Kidney epithelial cell (primary cell): ENCODE measurements at regions not wholly inside any gene's neighbourhood (a gene's known extent, or its start where the extent isn't known, plus 50 kb on each side); places are given as distances from the start of the nearest gene placed in this dataset.

Source experiments
- DNase-seq: peaks from one replicate; pipeline ENCODE4 v3.0.0-alpha.2; 2010; ENCODE audit warnings: low read depth
- H3K27me3 ChIP-seq: 2 replicates; pipeline ENCODE4 v1.6.0; 2011; ENCODE audit warnings: low read length; ENCODE audit not compliant: control insufficient read depth, insufficient read depth
- H3K36me3 ChIP-seq: 2 replicates; pipeline ENCODE4 v1.5.1; 2011; ENCODE audit warnings: low read length; ENCODE audit not compliant: control insufficient read depth, insufficient read depth
- H3K4me3 ChIP-seq: 2 replicates; pipeline ENCODE4 v1.5.1; 2011; ENCODE audit warnings: low read depth, mild to moderate bottlenecking, control low read depth, low read length
- TF ChIP-seq, protein P1 (sequence below): IDR thresholded peaks from 2 replicates; pipeline ENCODE4 v1.5.1; 2011; ENCODE audit warnings: mild to moderate bottlenecking, moderate library complexity, low read length, control low read depth, inconsistent platforms; ENCODE audit not compliant: insufficient read depth, poor library complexity, severe bottlenecking

DNA sequence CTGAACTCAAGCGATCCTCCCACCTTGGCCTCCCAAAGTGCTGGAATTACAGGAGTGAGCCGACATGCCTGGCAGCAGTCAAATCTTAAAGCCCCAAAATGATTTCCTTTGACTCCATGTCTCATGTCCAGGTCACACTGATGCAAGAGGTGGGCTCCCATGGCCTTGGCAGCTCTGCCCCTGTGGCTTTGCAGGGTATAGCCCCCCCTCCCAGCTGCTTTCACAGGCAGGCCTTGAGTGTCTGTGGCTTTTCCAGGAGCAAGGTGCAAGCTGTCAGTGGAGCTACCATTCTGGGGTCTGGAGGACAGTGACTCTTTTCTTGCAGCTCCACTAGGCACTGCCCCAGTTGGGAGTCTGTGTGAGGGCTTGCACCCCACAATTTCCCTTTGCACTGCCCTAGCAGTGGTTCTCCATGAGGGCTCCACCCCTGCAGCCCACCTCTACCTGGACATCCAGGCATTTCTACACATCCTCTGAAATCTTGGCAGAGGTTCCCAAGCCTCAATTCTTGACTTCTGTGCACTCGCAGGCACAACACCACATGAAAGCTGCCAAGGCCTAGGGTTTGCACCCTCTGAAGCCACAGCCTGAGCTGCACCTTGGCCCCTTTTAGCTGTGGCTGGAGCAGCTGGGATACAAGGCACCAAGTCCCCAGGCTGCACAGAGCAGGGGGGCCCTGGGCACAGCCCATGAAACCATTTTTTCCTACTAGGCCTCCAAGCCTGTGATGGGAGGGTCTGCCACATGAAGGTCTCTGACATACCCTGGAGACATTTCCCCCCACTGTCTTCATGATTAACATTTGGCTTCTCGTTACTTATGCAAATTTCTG, 79.3 kb upstream of the ARL4D start:
- no peak for DNase-seq
- TF ChIP-seq, protein P1, sequence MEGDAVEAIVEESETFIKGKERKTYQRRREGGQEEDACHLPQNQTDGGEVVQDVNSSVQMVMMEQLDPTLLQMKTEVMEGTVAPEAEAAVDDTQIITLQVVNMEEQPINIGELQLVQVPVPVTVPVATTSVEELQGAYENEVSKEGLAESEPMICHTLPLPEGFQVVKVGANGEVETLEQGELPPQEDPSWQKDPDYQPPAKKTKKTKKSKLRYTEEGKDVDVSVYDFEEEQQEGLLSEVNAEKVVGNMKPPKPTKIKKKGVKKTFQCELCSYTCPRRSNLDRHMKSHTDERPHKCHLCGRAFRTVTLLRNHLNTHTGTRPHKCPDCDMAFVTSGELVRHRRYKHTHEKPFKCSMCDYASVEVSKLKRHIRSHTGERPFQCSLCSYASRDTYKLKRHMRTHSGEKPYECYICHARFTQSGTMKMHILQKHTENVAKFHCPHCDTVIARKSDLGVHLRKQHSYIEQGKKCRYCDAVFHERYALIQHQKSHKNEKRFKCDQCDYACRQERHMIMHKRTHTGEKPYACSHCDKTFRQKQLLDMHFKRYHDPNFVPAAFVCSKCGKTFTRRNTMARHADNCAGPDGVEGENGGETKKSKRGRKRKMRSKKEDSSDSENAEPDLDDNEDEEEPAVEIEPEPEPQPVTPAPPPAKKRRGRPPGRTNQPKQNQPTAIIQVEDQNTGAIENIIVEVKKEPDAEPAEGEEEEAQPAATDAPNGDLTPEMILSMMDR = no peak
- Histone ChIP-seq H3K36me3 (no peaks in the 10 kb centered on the region), H3K4me3 (no peak overlapping the region), H3K27me3 (no peaks in the 10 kb centered on the region)

DNA sequence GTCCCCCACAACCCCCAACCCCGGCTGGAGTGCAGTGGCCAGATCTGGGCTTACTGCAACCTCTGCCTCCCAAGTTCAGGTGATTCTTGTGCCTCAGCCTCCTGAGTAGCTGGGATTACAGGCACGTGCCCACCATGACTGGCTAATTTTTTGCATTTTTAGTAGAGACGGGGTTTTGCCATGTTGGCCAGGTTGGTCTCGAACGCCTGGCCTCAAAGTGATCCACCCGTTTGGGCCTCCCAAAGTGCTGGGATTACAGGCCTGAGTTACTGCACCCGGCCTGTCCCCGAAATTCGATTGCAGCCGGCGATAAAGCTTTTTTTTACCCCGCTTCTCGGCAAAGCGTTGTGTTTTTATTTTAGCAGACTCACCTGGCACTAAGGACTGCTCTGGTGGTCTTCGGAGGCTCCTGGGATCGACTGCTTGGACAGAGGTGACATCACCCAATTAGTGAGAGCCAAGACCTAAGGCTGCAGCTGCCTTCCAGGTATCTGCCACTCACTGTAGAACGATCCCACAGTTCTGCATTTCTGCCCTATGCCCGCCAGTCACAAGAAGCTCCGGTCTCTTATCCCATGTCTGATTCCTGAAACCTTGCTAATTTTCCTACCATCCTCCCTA, 82.2 kb upstream of the ARL4D start:
- no peak for DNase-seq
- TF ChIP-seq, protein P1 = no peak

DNA sequence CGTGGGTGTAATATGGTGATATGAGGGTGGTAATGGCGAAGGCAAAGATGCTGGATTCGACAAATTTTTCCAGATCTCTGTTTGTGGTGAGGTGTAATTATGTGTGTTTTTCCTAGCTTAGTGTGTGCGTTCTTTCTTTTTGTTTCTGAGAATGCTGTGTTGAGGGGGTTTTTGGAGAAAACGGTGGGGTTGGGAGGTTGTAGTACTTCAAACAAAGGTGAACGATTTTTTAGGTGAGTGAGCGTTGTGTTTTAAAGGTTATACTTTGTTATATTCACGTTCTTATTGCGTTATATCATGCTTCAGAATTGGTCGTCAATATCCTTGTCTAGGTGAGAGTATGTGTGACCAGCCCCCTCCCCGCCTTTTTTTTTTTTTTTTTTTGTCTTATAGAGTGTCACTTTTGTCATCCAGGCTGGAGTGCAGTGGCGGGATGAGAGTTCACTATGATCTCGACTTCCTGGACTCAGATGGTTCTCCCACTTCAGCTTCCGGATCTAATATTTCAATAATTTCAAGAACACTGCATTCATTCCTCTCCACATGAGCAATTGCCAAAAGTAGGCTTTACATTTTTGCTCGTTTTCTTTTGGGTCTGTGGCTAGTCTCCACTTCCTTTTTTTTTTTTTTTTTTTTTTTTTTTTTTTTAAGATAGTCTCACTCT, 82.2 kb upstream of the RNU2-1 start:
- DNase-seq = no peak
- TF ChIP-seq, protein P1 = no peak
- no peak overlapping the region for H3K4me3 ChIP-seq
- no peaks in the 10 kb centered on the region for H3K27me3 ChIP-seq
- H3K36me3 ChIP-seq = no peaks in the 10 kb centered on the region

More for the DNA sequence above, 82.2 kb upstream of the ARL4D start:
- no peaks in the 10 kb centered on the region for H3K27me3 ChIP-seq
- H3K36me3 ChIP-seq = no peaks in the 10 kb centered on the region
- H3K4me3 ChIP-seq = no peak overlapping the region

DNA sequence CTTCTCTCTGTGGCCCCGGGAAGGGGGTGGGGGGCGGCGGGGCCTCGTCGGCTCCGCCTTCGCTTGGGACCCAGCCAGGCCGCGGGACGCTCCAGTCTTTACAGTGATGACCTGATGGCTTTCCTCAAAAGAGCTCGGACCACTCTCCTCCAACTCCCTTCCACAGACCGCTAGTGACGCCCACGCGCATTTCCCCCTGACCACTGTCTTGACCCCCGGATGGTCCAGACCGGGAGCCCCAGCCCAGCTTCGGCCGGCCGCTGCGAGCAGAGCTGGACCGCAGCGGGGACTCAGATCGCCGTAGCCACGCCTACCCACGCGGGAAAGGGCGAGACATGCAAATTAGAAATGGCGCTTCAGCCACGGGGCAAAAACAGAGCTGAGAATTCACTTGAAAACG, 81.6 kb upstream of the RNU2-1 start:
- no peak overlapping the region for H3K4me3 ChIP-seq
- no peak for DNase-seq
- no peaks in the 10 kb centered on the region for H3K36me3 ChIP-seq
- no peaks in the 10 kb centered on the region for H3K27me3 ChIP-seq
- TF ChIP-seq, protein P1 = no peak

DNA sequence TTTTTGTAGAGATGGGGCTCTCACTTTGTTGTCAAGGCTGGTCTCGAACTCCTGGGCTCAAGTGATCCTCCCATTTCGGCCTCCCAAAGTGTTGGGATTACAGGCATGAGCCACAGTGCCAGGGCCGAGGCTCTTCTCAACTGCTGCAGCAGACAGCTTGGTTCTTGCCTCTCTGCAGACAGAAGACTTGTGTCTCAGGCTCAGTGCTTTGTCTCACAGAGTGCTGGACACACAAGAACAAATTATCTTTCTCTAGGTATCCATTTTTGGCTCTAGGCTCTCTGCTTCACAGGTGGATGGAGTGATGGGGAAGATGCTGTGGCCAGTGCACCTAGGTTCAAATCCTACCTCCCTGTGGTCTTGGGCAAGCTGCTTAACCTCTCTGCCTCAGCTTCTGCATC, 80.8 kb upstream of the RNU2-1 start:
- no peaks in the 10 kb centered on the region for H3K27me3 ChIP-seq
- H3K36me3 ChIP-seq = no peaks in the 10 kb centered on the region
- DNase-seq = no peak
- TF ChIP-seq, protein P1 = no peak
- no peak overlapping the region for H3K4me3 ChIP-seq
